ENCODE measurements at regions not wholly inside any gene's neighbourhood (a gene's known extent, or its start where the extent isn't known, plus 50 kb on each side); places are given as distances from the start of the nearest gene placed in this dataset.
"Not testable (repeated sequence)": the region's sequence is repeated elsewhere in the genome, so short reads cannot be mapped to it uniquely, and the experiment has no call there.

- not testable (repeated sequence) for DNase-seq (ENCODE audit: low read depth)
These were observed 125.6 kb upstream of the NBPF9 start for GRCh38 chr1:149228672-149229585.

GRCh38 chr1:149229813-149230212 is 126.5 kb upstream of the NBPF9 start:
- DNase-seq (ENCODE audit: low read depth) = not testable (repeated sequence)

GRCh38 chr1:149234926-149235914 is 131.9 kb upstream of the NBPF9 start:
- DNase-seq (ENCODE audit: low read depth) = not testable (repeated sequence)

DNA sequence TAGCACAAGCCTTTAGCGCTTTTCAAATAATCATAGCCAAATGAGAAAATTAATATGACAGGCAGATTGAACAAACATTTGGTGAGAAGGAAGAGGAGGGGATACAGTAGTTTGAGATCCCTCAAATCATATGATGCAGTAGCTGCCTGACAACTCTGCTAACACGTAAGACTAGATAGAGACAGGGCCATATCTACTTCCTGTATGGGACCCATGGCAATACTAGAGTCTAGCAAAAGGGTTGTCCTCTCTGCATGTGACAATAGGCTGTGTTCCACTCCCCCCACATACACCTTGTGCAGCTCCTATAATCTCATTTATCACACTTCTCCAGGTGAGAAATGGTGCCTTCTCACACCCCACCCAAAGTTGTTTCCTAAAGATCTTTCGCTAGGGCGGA is 134.2 kb upstream of the NBPF9 start:
- not testable (repeated sequence) for DNase-seq (ENCODE audit: low read depth)

DNA sequence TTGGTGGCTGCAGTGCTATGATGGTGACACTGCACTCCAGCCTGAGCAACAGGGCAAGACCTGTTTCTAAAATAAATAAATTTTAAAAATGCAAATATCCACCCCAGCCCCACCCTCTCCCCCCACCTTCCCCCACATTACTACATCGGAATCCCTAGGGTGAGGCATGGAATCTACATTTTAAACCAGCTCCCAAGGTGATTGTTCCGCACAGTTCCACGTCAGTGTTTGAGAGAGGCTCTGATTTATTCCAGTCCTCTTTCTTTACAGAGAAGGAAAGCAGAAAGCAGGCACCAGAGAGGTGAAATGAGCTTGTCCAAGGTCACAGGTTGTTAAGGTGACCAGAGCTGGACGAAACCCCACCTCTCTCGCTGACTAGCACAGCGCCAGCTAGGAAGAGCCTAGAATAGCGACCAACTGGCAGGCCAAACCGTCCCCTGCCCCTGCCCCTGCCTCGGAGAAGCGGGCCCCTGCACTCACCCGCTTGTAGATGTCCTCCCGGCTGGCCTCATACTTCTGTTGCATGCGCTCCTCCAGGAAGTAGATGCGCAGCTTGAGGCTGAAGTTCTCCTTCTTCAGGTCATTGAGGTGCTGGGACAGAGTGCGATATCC is 136.7 kb upstream of the NBPF9 start:
- not testable (repeated sequence) for DNase-seq (ENCODE audit: low read depth)

DNA sequence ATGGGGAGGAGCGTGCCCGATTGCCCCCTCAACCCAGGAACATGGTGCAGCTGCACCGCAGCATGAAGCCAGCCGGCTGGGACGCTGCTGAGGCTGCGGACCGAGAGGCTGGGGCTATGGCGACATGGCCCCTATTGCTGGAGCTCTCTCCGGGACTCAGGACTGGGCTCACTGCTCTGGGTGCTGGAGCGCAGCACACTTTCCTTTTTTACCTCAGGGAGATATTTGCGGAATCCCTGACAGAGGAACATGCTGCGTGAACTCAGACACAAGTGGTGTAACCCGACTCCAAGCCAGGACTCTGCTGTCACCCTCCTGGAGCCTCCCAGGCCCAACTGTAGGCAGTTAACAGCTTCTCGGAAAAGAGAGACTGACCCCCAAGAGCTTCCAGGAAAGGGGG is 137.2 kb upstream of the NBPF9 start:
- not testable (repeated sequence) for DNase-seq (ENCODE audit: low read depth)

DNA sequence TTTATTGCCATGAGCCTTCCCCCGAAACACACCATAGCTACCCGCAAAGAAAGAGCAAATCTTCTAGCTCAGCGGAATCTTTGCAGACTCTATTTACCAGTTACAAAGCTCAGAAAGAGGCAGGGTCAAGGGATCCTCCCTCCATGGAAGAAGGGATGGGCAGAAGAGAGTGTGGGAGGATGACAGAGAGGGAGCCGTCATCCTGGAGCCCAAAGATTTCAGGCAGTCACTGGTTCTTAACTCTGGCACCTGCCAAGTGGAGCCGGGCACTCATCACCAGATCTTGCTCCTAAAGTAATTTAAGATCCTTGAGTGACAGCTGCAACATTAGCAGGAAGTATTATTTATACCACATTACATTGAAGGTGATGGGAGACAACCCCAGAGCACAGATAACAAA is 137.9 kb upstream of the NBPF9 start:
- not testable (repeated sequence) for DNase-seq (ENCODE audit: low read depth)

GRCh38 chr1:149243572-149243971 is 140.2 kb upstream of the NBPF9 start:
- not testable (repeated sequence) for DNase-seq (ENCODE audit: low read depth)

GRCh38 chr1:149244621-149245020 is 141.3 kb upstream of the NBPF9 start:
- DNase-seq (ENCODE audit: low read depth) = not testable (repeated sequence)

DNA sequence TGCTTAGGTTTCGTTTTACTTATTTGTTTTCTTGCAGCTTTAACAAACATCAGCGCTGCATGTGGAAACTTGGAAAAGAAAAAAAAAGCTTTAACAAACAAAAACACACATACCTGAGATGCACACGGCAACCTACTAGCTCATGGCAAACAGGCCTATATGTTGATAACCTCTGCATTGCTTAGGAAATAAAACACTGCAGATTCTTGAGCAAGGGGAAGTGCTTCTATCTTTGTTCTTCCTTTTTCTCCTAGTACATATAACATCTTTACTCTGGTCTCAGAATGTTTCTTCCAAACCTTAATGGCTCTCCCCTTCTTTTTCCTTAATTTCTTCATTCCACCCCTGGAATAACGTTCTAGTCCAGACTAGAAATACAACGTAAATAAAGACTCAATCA is 142.9 kb upstream of the NBPF9 start:
- not testable (repeated sequence) for DNase-seq (ENCODE audit: low read depth)

- not testable (repeated sequence) for DNase-seq (ENCODE audit: low read depth)
These were observed 145.3 kb upstream of the NBPF9 start for GRCh38 chr1:149248610-149249009.

DNA sequence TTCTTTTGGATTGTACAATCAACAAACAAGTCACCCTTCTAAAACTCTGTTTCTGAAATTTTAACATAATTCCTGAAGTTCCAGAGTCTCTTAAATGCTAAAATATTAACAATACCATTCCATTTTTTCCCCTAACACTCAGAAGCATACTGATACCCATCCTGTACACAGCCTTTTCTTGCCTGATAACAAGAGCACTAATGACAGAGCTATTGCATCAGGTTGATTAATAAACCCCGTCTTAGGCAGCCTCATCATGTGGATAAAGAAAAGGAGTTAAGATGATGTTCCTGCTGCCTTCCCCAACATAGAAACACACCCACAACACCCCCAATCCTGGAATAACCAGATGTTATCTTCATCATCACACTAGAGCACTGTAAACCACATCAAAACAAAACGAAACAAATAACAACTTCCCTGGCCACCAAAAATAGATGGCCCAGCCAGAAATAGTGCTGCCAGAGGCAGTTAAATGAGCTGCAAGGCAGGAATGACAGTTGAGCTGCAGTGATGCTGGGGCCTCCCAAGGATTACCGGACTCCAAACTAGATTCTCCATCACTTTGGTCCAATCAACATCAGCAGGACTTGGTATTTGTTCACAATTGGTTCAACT is 146.6 kb upstream of the NBPF9 start:
- not testable (repeated sequence) for DNase-seq (ENCODE audit: low read depth)

- DNase-seq (ENCODE audit: low read depth) = not testable (repeated sequence)
These were observed 151.8 kb upstream of the NBPF9 start for GRCh38 chr1:149254894-149255847.

GRCh38 chr1:149260284-149260683 is 156.9 kb upstream of the NBPF9 start:
- not testable (repeated sequence) for DNase-seq (ENCODE audit: low read depth)

GRCh38 chr1:149260736-149261340 is 157.5 kb upstream of the NBPF9 start:
- not testable (repeated sequence) for DNase-seq (ENCODE audit: low read depth)

DNA sequence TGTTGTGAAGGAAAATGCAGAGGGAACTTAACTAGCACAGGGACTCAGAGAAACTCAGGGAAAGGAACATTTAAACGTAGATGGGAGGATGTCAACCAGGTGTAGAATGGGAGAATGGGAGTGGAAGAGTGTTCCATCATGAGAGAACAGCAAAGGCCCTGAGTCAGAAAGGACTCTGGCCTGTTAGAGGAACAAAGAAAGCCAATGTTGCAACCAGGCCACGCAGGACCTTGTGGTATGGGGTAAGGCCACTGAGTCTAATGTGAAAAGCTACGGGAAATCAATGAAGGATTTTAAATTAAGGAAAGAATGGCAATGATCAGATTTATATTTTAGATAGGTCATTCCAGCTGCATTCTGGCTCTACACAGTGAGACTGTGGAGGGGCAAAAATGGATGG is 163.9 kb upstream of the NBPF9 start:
- not testable (repeated sequence) for DNase-seq (ENCODE audit: low read depth)

DNA sequence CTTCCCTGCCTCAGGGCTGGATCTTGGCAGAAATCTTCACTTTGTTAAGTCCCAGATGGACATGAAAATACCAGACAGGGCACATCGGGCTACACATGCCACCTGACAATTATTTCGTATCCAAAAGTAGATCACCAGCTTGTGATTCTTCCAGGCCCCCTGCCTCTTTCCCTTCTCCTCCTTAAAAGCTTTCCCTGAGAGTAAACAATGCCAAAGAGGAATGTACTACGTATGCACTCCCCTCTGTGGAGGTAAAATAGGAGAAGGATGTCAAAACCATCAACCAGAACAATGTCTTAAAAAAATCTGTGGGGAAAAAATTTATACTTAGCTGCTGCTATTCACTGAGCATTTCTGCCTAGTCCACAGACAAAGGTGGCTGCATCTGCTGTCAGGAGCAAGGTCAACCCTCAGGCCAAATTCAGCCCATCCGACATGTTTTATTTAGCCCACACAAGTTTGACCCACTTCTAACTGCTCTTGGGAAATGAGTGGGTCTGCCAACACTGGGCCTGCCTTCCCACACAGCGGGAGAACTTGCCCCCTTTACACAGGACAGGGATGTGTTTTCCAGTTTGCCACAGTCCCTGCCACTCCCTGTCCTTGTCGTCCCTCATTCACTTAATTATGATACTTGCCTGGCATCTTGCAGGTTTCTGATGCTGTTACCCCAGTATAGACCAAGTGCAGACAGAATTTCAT is 165.8 kb upstream of the NBPF9 start:
- not testable (repeated sequence) for DNase-seq (ENCODE audit: low read depth)

- not testable (repeated sequence) for DNase-seq (ENCODE audit: low read depth)
These were observed 166.5 kb upstream of the NBPF9 start for GRCh38 chr1:149269833-149270232.

DNA sequence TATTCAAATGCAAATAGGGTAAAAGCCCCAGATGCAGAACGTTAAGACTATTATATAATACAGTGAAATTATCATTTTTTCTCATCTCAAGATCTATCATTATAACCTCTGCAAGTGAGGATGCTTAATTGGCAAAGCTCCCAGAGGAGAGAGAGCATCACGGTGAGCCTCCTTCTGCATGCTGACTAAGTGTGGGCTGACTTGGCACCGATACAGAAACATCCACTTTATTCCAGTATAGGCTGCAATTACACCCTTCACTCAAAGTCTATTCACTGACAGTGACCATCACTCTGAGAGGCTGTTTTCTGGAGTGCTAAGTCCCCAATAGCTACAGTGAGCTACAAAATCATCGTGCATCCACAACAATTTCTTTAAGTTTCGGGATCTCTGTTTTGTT is 171.1 kb upstream of the NBPF9 start:
- DNase-seq (ENCODE audit: low read depth) = not testable (repeated sequence)

Measured in LHCN-M2 (cell line).